ENCODE measurements at regions not wholly inside any gene's neighbourhood (a gene's known extent, or its start where the extent isn't known, plus 50 kb on each side); places are given as distances from the start of the nearest gene placed in this dataset.

DNA sequence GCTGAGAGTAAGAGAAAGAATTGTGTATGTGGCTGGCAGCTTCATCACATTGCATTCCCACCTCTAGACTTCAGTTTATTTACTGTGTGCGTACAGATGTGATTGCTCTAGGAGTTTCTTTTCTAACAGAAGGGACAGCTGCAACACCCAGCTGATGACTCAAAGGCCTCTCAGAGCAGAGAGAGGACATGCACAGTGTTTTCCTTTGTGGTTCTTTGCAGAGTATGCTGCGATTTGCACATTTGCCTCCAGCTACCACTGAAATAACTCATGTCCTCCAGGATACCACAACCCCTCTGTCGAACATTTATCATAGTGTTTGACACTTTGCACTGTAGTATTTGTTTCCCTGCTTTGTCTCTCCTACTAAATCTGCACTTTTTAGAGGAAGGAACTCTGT, 294.1 kb downstream of the STIM2 start:
- Histone ChIP-seq H4K20me1 (ENCODE audit: control insufficient read depth, insufficient read depth) (no peaks in the 10 kb centered on the region), H3K79me2 (ENCODE audit: control insufficient read depth, insufficient read depth, low read length) (no peaks in the 10 kb centered on the region), H3K9me3 (replicated peaks; ENCODE audit: control insufficient read depth, insufficient read depth, low read length) (no peaks in the 10 kb centered on the region), H3K9ac (ENCODE audit: control insufficient read depth, insufficient read depth, low read length) (no peak overlapping the region), H3K4me3 (no peak overlapping the region), H3K27ac (ENCODE audit: control insufficient read depth, insufficient read depth) (no peak overlapping the region), H3K36me3 (ENCODE audit: control insufficient read depth in 2 of 2, insufficient read depth in 2 of 2, low read length in 1 of 2) (no peaks in the 10 kb centered on the region), H3K4me2 (ENCODE audit: control insufficient read depth, insufficient read depth) (no peak overlapping the region), H2AFZ (ENCODE audit: control insufficient read depth, low read depth, low read length) (no peak overlapping the region), H3K4me1 (ENCODE audit: control insufficient read depth, insufficient read depth, low read length) (no peaks in the 10 kb centered on the region), H3K27me3 (replicated peaks in 1 of 2; ENCODE audit: control insufficient read depth in 2 of 2, insufficient read depth in 2 of 2, low read length in 1 of 2) (no peaks in the 10 kb centered on the region)
- no TSS peak for BruUV-seq (replicated peaks)
- ChIA-PET CTCF (no interaction called here), POLR2A (no interaction called here), RAD21 (ENCODE audit: unreplicated experiment) (no interaction called here), SMC1A (ENCODE audit: uncharacterized antibody, unreplicated experiment) (no interaction called here)
- WGBS (ENCODE audit: insufficient coverage, insufficient replicate concordance, low lambda C conversion rate, missing lambda C conversion rate): 12% methylated on average over 3 of the region's 3 CpGs
- DNase-seq (ENCODE audit: low read depth, low spot score) (no peak), ATAC-seq (no peak), FAIRE-seq (no peak)
- intact Hi-C loops (cut with micrococcal nuclease; ENCODE audit: unreplicated experiment) (no loop called here), in situ Hi-C loops (cut with MboI) (no loop called here)
- TF ChIP-seq, protein P1, sequence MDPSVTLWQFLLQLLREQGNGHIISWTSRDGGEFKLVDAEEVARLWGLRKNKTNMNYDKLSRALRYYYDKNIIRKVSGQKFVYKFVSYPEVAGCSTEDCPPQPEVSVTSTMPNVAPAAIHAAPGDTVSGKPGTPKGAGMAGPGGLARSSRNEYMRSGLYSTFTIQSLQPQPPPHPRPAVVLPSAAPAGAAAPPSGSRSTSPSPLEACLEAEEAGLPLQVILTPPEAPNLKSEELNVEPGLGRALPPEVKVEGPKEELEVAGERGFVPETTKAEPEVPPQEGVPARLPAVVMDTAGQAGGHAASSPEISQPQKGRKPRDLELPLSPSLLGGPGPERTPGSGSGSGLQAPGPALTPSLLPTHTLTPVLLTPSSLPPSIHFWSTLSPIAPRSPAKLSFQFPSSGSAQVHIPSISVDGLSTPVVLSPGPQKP (IDR thresholded peaks at IDR 0.05; ENCODE audit: low read depth, low read length): no peak
- TF ChIP-seq FOS (IDR thresholded peaks at IDR 0.05; ENCODE audit: borderline replicate concordance, extremely low read depth, insufficient read length) (no peak), SUPT20H (IDR thresholded peaks at IDR 0.05; ENCODE audit: borderline replicate concordance, control insufficient read depth, low read depth, low read length) (no peak), HDGF (IDR thresholded peaks at IDR 0.05) (no peak), JUNB (IDR thresholded peaks at IDR 0.05) (no peak), NR2C1 (IDR thresholded peaks at IDR 0.05) (no peak), SREBF1 (IDR thresholded peaks at IDR 0.05; ENCODE audit: low read length) (no peak), MXI1 (IDR thresholded peaks at IDR 0.05; ENCODE audit: low read depth, low read length) (no peak), SIX5 (IDR thresholded peaks at IDR 0.05; ENCODE audit: low read depth, low read length, severe bottlenecking) (no peak), ASH2L (IDR thresholded peaks at IDR 0.05; ENCODE audit: borderline replicate concordance, low read depth) (no peak), IRF5 (IDR thresholded peaks at IDR 0.05; ENCODE audit: borderline replicate concordance) (no peak), BCLAF1 (IDR thresholded peaks at IDR 0.05) (no peak), KAT2A (conservative IDR thresholded peaks at IDR 0.05; ENCODE audit: control insufficient read depth, low read depth, low read length) (no peak), ZNF207 (IDR thresholded peaks at IDR 0.05; ENCODE audit: borderline replicate concordance) (no peak), ZNF217 (IDR thresholded peaks at IDR 0.05) (no peak), IRF4 (IDR thresholded peaks at IDR 0.05; ENCODE audit: low read depth, low read length) (no peak), MEF2B (IDR thresholded peaks at IDR 0.05; ENCODE audit: partially characterized antibody, poor library complexity, severe bottlenecking) (no peak)
- TF ChIP-seq, protein P2, sequence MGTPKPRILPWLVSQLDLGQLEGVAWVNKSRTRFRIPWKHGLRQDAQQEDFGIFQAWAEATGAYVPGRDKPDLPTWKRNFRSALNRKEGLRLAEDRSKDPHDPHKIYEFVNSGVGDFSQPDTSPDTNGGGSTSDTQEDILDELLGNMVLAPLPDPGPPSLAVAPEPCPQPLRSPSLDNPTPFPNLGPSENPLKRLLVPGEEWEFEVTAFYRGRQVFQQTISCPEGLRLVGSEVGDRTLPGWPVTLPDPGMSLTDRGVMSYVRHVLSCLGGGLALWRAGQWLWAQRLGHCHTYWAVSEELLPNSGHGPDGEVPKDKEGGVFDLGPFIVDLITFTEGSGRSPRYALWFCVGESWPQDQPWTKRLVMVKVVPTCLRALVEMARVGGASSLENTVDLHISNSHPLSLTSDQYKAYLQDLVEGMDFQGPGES (IDR thresholded peaks at IDR 0.05): no peak
- TF ChIP-seq, protein P3, sequence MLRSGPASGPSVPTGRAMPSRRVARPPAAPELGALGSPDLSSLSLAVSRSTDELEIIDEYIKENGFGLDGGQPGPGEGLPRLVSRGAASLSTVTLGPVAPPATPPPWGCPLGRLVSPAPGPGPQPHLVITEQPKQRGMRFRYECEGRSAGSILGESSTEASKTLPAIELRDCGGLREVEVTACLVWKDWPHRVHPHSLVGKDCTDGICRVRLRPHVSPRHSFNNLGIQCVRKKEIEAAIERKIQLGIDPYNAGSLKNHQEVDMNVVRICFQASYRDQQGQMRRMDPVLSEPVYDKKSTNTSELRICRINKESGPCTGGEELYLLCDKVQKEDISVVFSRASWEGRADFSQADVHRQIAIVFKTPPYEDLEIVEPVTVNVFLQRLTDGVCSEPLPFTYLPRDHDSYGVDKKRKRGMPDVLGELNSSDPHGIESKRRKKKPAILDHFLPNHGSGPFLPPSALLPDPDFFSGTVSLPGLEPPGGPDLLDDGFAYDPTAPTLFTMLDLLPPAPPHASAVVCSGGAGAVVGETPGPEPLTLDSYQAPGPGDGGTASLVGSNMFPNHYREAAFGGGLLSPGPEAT (IDR thresholded peaks at IDR 0.05; ENCODE audit: low read depth): no peak

Measured in GM12878 (cell line).